ENCODE measurements at regions not wholly inside any gene's neighbourhood (a gene's known extent, or its start where the extent isn't known, plus 50 kb on each side); places are given as distances from the start of the nearest gene placed in this dataset.

- no peak for DNase-seq (ENCODE audit: low read depth in 2 of 2)
Observed at GRCh38 chr1:199690496-199690895, 337.0 kb upstream of the NR5A2 start.

- DNase-seq (ENCODE audit: low read depth in 2 of 2), result no peak
Observed at GRCh38 chr1:199691540-199691939, 336.0 kb upstream of the NR5A2 start.

- no peak for DNase-seq (ENCODE audit: low read depth in 2 of 2)
Observed at GRCh38 chr1:199693724-199694123, 333.8 kb upstream of the NR5A2 start.

- no peak for DNase-seq (ENCODE audit: low read depth in 2 of 2)
Observed at GRCh38 chr1:199696225-199696624, 331.3 kb upstream of the NR5A2 start.

GRCh38 chr1:199698222-199698621, 329.3 kb upstream of the NR5A2 start:
- no peak for DNase-seq (ENCODE audit: low read depth in 2 of 2)

- DNase-seq (ENCODE audit: low read depth in 2 of 2), result no peak
Observed at GRCh38 chr1:199700551-199700950, 327.0 kb upstream of the NR5A2 start.

- DNase-seq (ENCODE audit: low read depth in 2 of 2), result no peak
Observed at GRCh38 chr1:199701726-199702125, 325.8 kb upstream of the NR5A2 start.

GRCh38 chr1:199704231-199704630, 323.3 kb upstream of the NR5A2 start:
- no peak for DNase-seq (ENCODE audit: low read depth in 2 of 2)

- no peak for DNase-seq (ENCODE audit: low read depth in 2 of 2)
Observed at GRCh38 chr1:199705825-199706224, 321.7 kb upstream of the NR5A2 start.

GRCh38 chr1:199706826-199707606, 320.5 kb upstream of the NR5A2 start:
- DNase-seq (ENCODE audit: low read depth in 2 of 2), result no peak

- no peak for DNase-seq (ENCODE audit: low read depth in 2 of 2)
Observed at GRCh38 chr1:199710974-199711373, 316.5 kb upstream of the NR5A2 start.

GRCh38 chr1:199716729-199717128, 310.8 kb upstream of the NR5A2 start:
- no peak for DNase-seq (ENCODE audit: low read depth in 2 of 2)

- no peak for DNase-seq (ENCODE audit: low read depth in 2 of 2)
Observed at GRCh38 chr1:199719156-199719842, 308.2 kb upstream of the NR5A2 start.

- DNase-seq (ENCODE audit: low read depth in 2 of 2), result no peak
Observed at GRCh38 chr1:199720496-199720895, 307.0 kb upstream of the NR5A2 start.

- DNase-seq (ENCODE audit: low read depth in 2 of 2), result no peak
Observed at GRCh38 chr1:199721001-199721400, 306.5 kb upstream of the NR5A2 start.

- DNase-seq (ENCODE audit: low read depth in 2 of 2), result no peak
Observed at GRCh38 chr1:199723250-199723956, 304.1 kb upstream of the NR5A2 start.

- DNase-seq (ENCODE audit: low read depth in 2 of 2), result no peak
Observed at GRCh38 chr1:199724049-199724448, 303.5 kb upstream of the NR5A2 start.

GRCh38 chr1:199725002-199725565, 302.4 kb upstream of the NR5A2 start:
- DNase-seq (ENCODE audit: low read depth in 2 of 2), result no peak

- DNase-seq (ENCODE audit: low read depth in 2 of 2), result no peak
Observed at GRCh38 chr1:199727682-199728081, 299.8 kb upstream of the NR5A2 start.

GRCh38 chr1:199728345-199728744, 299.2 kb upstream of the NR5A2 start:
- no peak for DNase-seq (ENCODE audit: low read depth in 2 of 2)

GRCh38 chr1:199733125-199733524, 294.4 kb upstream of the NR5A2 start:
- no peak for DNase-seq (ENCODE audit: low read depth in 2 of 2)

- DNase-seq (ENCODE audit: low read depth in 2 of 2), result no peak
Observed at GRCh38 chr1:199734186-199734585, 293.3 kb upstream of the NR5A2 start.

Data from activated CD4-positive, alpha-beta T cell treated with anti-CD3 and anti-CD28 coated beads for 24 hours (primary cell).